ENCODE measurements at regions not wholly inside any gene's neighbourhood (a gene's known extent, or its start where the extent isn't known, plus 50 kb on each side); places are given as distances from the start of the nearest gene placed in this dataset.

DNA sequence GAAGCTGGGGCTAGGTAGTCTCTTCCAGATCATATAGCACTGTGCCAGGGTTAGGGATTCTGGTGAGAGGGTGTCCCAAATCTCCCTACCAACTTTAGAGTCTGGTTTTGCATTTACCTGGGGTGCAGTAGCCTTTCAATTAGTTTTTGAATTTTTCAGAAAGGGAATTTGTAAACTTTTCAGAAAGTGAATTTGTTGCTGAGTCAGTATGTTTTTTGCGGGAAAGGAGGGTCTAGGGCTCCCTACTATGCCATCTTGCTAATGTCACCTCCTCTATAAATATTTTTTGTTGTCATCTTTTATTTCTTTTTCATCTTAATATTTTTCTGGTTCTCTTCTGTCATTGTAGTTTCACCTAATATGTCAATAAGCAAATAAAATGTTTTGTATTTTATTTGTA is 95.8 kb upstream of the FAM98A start:
- TF ChIP-seq, protein P1, sequence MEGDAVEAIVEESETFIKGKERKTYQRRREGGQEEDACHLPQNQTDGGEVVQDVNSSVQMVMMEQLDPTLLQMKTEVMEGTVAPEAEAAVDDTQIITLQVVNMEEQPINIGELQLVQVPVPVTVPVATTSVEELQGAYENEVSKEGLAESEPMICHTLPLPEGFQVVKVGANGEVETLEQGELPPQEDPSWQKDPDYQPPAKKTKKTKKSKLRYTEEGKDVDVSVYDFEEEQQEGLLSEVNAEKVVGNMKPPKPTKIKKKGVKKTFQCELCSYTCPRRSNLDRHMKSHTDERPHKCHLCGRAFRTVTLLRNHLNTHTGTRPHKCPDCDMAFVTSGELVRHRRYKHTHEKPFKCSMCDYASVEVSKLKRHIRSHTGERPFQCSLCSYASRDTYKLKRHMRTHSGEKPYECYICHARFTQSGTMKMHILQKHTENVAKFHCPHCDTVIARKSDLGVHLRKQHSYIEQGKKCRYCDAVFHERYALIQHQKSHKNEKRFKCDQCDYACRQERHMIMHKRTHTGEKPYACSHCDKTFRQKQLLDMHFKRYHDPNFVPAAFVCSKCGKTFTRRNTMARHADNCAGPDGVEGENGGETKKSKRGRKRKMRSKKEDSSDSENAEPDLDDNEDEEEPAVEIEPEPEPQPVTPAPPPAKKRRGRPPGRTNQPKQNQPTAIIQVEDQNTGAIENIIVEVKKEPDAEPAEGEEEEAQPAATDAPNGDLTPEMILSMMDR (IDR thresholded peaks at IDR 0.05; ENCODE audit: poor library complexity, severe bottlenecking) = no peak
- TF ChIP-seq MXI1 (conservative IDR thresholded peaks at IDR 0.05; ENCODE audit: poor library complexity, severe bottlenecking) (no peak), EZH2 (IDR thresholded peaks at IDR 0.05; ENCODE audit: borderline replicate concordance, insufficient read depth, low read length, poor library complexity, severe bottlenecking) (no peak), TAF1 (IDR thresholded peaks at IDR 0.05; ENCODE audit: low read depth) (no peak), EP300 (conservative IDR thresholded peaks at IDR 0.05; ENCODE audit: poor library complexity, severe bottlenecking) (no peak)
